Fibroblast of skin of abdomen (primary cell): ENCODE measurements at regions not wholly inside any gene's neighbourhood (a gene's known extent, or its start where the extent isn't known, plus 50 kb on each side); places are given as distances from the start of the nearest gene placed in this dataset.
A peak's percentile ranks its signal among the peaks of the same experiment; 100 is the strongest.
"Not testable (repeated sequence)": the region's sequence is repeated elsewhere in the genome, so short reads cannot be mapped to it uniquely, and the experiment has no call there.

Experiments used
- DNase-seq: peaks from one replicate; pipeline ENCODE4 v3.0.0-alpha.2; 2013

- DNase-seq: no peak
Observed at GRCh38 chr7:84817016-84817415, 369.8 kb downstream of the SEMA3D start.

- no peak for DNase-seq
Observed at GRCh38 chr7:84813376-84813775, 373.5 kb downstream of the SEMA3D start.

- DNase-seq: no peak
Observed at GRCh38 chr7:84812021-84812420, 374.8 kb downstream of the SEMA3D start.

GRCh38 chr7:84811362-84811761 lies 375.5 kb downstream of the SEMA3D start:
- no peak for DNase-seq

- DNase-seq: no peak
Observed at GRCh38 chr7:84809877-84810276, 377.0 kb downstream of the SEMA3D start.

GRCh38 chr7:84803979-84804378 lies 382.9 kb downstream of the SEMA3D start:
- DNase-seq: no peak

GRCh38 chr7:84801396-84801795 lies 385.5 kb downstream of the SEMA3D start:
- no peak for DNase-seq

GRCh38 chr7:84800846-84801245 lies 386.0 kb downstream of the SEMA3D start:
- DNase-seq: no peak

- DNase-seq: no peak
Observed at GRCh38 chr7:84799106-84799505, 387.8 kb downstream of the SEMA3D start.

GRCh38 chr7:84792231-84792893 lies 394.5 kb downstream of the SEMA3D start:
- peak; percentile 51 for DNase-seq

GRCh38 chr7:84790882-84791281 lies 396.0 kb downstream of the SEMA3D start:
- DNase-seq: peak; percentile 72

- DNase-seq: no peak
Observed at GRCh38 chr7:84786073-84786472, 400.8 kb downstream of the SEMA3D start.

- DNase-seq: no peak
Observed at GRCh38 chr7:84784450-84784849, 402.4 kb downstream of the SEMA3D start.

- DNase-seq: no peak
Observed at GRCh38 chr7:84783141-84783778, 403.6 kb downstream of the SEMA3D start.

GRCh38 chr7:84781838-84782237 lies 405.0 kb downstream of the SEMA3D start:
- no peak for DNase-seq

- no peak for DNase-seq
Observed at GRCh38 chr7:84780158-84781124, 406.4 kb downstream of the SEMA3D start.

- no peak for DNase-seq
Observed at GRCh38 chr7:84757761-84758160, 429.1 kb downstream of the SEMA3D start.

GRCh38 chr7:84746353-84746752 lies 440.5 kb downstream of the SEMA3D start:
- DNase-seq: peak; percentile 3

- DNase-seq: peak; percentile 6
Observed at GRCh38 chr7:84744385-84744784, 442.5 kb downstream of the SEMA3D start.

GRCh38 chr7:84738583-84739150 lies 448.2 kb downstream of the SEMA3D start:
- no peak for DNase-seq

- DNase-seq: no peak
Observed at GRCh38 chr7:84735677-84736076, 451.2 kb downstream of the SEMA3D start.

- peak; percentile 33 for DNase-seq
Observed at GRCh38 chr7:84735011-84735410, 451.8 kb downstream of the SEMA3D start.

- DNase-seq: not testable (repeated sequence)
Observed at GRCh38 chr7:84733976-84734375, 452.9 kb downstream of the SEMA3D start.
